Activated naive CD4-positive, alpha-beta T cell treated with anti-CD3 and anti-CD28 coated beads, Interleukin-2, amount 50 U/mL, for 72 hours (primary cell): ENCODE measurements at regions not wholly inside any gene's neighbourhood (a gene's known extent, or its start where the extent isn't known, plus 50 kb on each side); places are given as distances from the start of the nearest gene placed in this dataset.
"Not testable (repeated sequence)": the region's sequence is repeated elsewhere in the genome, so short reads cannot be mapped to it uniquely, and the experiment has no call there.

ENCODE experiments used
- ATAC-seq, 2 donors: fragments of 150-1000 bp; cut with Tn5 transposase; 2 replicates each; pipeline ENCODE4 v1.10.0; 2021; ENCODE audit warnings: mild to moderate bottlenecking in 2 of 2, moderate library complexity in 2 of 2
- DNase-seq, 2 donors: peaks; one replicate each; pipeline ENCODE4 v3.0.0; 2021 to 2022; ENCODE audit warnings: low spot score in 2 of 2
- H3K27ac Mint-ChIP-seq, 2 donors: one replicate each; pipeline ENCODE4 v1.8.0; 2022; ENCODE audit warnings: mild to moderate bottlenecking in 2 of 2, mixed read lengths in 2 of 2
- H3K36me3 Mint-ChIP-seq, 2 donors: one replicate each; pipeline ENCODE4 v1.8.0; 2022; ENCODE audit warnings: mixed read lengths in 2 of 2
- H3K9me3 Mint-ChIP-seq, 2 donors: one replicate each; pipeline ENCODE4 v1.8.0; 2022; ENCODE audit warnings: mixed read lengths in 2 of 2

GRCh38 chr1:60678391-60678790 lies 404.0 kb upstream of the NFIA start:
- DNase-seq, result no peak
- no peak overlapping the region for H3K27ac Mint-ChIP-seq
- no peaks in the 10 kb centered on the region for H3K36me3 Mint-ChIP-seq
- H3K9me3 Mint-ChIP-seq, result no peaks in the 10 kb centered on the region
- ATAC-seq, result no peak

- DNase-seq (no peak), ATAC-seq (no peak)
- Mint-ChIP-seq H3K9me3 (peaks cover 4 to 13% of the 10 kb centered on the region in 2 donors), H3K27ac (no peak overlapping the region), H3K36me3 (no peaks in the 10 kb centered on the region)
These were observed 409.9 kb upstream of the NFIA start for GRCh38 chr1:60672449-60672848.

- Mint-ChIP-seq H3K27ac (no peak overlapping the region), H3K36me3 (no peaks in the 10 kb centered on the region), H3K9me3 (peaks cover 4 to 17% of the 10 kb centered on the region in 2 donors)
- ATAC-seq (no peak), DNase-seq (no peak)
These were observed 412.1 kb upstream of the NFIA start for GRCh38 chr1:60670302-60670701.

- Mint-ChIP-seq H3K9me3 (peaks cover 4 to 17% of the 10 kb centered on the region in 2 donors), H3K27ac (no peak overlapping the region), H3K36me3 (no peaks in the 10 kb centered on the region)
- ATAC-seq (no peak), DNase-seq (no peak)
These were observed 413.8 kb upstream of the NFIA start for GRCh38 chr1:60668585-60668984.

GRCh38 chr1:60665311-60665710 lies 417.1 kb upstream of the NFIA start:
- DNase-seq (no peak), ATAC-seq (no peak)
- Mint-ChIP-seq H3K27ac (no peak overlapping the region), H3K9me3 (peaks cover 0 to 10% of the 10 kb centered on the region in 2 donors), H3K36me3 (no peaks in the 10 kb centered on the region)

- no peak overlapping the region for H3K27ac Mint-ChIP-seq
- H3K9me3 Mint-ChIP-seq, result peaks cover 0 to 4% of the 10 kb centered on the region in 2 donors
- ATAC-seq (no peak), DNase-seq (no peak)
- no peaks in the 10 kb centered on the region for H3K36me3 Mint-ChIP-seq
These were observed 418.2 kb upstream of the NFIA start for GRCh38 chr1:60664086-60664625.

GRCh38 chr1:60662486-60663044 lies 419.8 kb upstream of the NFIA start:
- Mint-ChIP-seq H3K36me3 (no peaks in the 10 kb centered on the region), H3K9me3 (peaks cover 0 to 3% of the 10 kb centered on the region in 2 donors), H3K27ac (no peak overlapping the region)
- ATAC-seq (no peak), DNase-seq (no peak)

- Mint-ChIP-seq H3K27ac (no peak overlapping the region), H3K9me3 (peaks cover 5 to 6% of the 10 kb centered on the region in 2 donors), H3K36me3 (no peaks in the 10 kb centered on the region)
- DNase-seq, result no peak
- no peak for ATAC-seq
These were observed 424.4 kb upstream of the NFIA start for GRCh38 chr1:60657926-60658325.

- ATAC-seq (no peak), DNase-seq (no peak)
- Mint-ChIP-seq H3K9me3 (peaks cover 8 to 9% of the 10 kb centered on the region in 2 donors), H3K27ac (no peak overlapping the region), H3K36me3 (no peaks in the 10 kb centered on the region)
These were observed 426.5 kb upstream of the NFIA start for GRCh38 chr1:60655679-60656355.

GRCh38 chr1:60640033-60640551 lies 442.3 kb upstream of the NFIA start:
- not testable (repeated sequence) for ATAC-seq, H3K27ac Mint-ChIP-seq, DNase-seq, H3K9me3 Mint-ChIP-seq, H3K36me3 Mint-ChIP-seq

- no peak for ATAC-seq
- H3K27ac Mint-ChIP-seq, result no peak overlapping the region
- H3K9me3 Mint-ChIP-seq, result no peaks in the 10 kb centered on the region
These were observed 443.1 kb upstream of the NFIA start for GRCh38 chr1:60639287-60639686.

GRCh38 chr1:60637651-60638050 lies 444.7 kb upstream of the NFIA start:
- DNase-seq, result no peak
- ATAC-seq, result no peak
- Mint-ChIP-seq H3K36me3 (no peaks in the 10 kb centered on the region), H3K27ac (no peak overlapping the region), H3K9me3 (no peaks in the 10 kb centered on the region)

More at GRCh38 chr1:60639287-60639686, 443.1 kb upstream of the NFIA start:
- H3K36me3 Mint-ChIP-seq, result no peaks in the 10 kb centered on the region
- no peak for DNase-seq

GRCh38 chr1:60636946-60637345 lies 445.4 kb upstream of the NFIA start:
- no peaks in the 10 kb centered on the region for H3K9me3 Mint-ChIP-seq
- no peaks in the 10 kb centered on the region for H3K36me3 Mint-ChIP-seq
- H3K27ac Mint-ChIP-seq, result no peak overlapping the region
- ATAC-seq, result no peak
- DNase-seq, result no peak

GRCh38 chr1:60634106-60634505 lies 448.3 kb upstream of the NFIA start:
- no peak overlapping the region for H3K27ac Mint-ChIP-seq
- no peaks in the 10 kb centered on the region for H3K9me3 Mint-ChIP-seq
- ATAC-seq, result no peak

GRCh38 chr1:60622486-60622885 lies 459.9 kb upstream of the NFIA start:
- ATAC-seq, result no peak
- Mint-ChIP-seq H3K9me3 (peaks cover 3 to 4% of the 10 kb centered on the region in 2 donors), H3K36me3 (no peaks in the 10 kb centered on the region)

More at GRCh38 chr1:60634106-60634505, 448.3 kb upstream of the NFIA start:
- DNase-seq, result no peak
- H3K36me3 Mint-ChIP-seq, result no peaks in the 10 kb centered on the region

GRCh38 chr1:60621368-60621851 lies 461.0 kb upstream of the NFIA start:
- DNase-seq, result no peak
- no peak overlapping the region for H3K27ac Mint-ChIP-seq
- no peak for ATAC-seq
- H3K36me3 Mint-ChIP-seq, result no peaks in the 10 kb centered on the region
- peaks cover 8 to 10% of the 10 kb centered on the region in 2 donors for H3K9me3 Mint-ChIP-seq

More at GRCh38 chr1:60622486-60622885, 459.9 kb upstream of the NFIA start:
- no peak overlapping the region for H3K27ac Mint-ChIP-seq
- no peak for DNase-seq

- Mint-ChIP-seq H3K27ac (no peak overlapping the region), H3K9me3 (peaks cover 8 to 10% of the 10 kb centered on the region in 2 donors), H3K36me3 (no peaks in the 10 kb centered on the region)
- ATAC-seq (no peak), DNase-seq (no peak)
These were observed 462.3 kb upstream of the NFIA start for GRCh38 chr1:60620087-60620486.
